ENCODE measurements at regions not wholly inside any gene's neighbourhood (a gene's known extent, or its start where the extent isn't known, plus 50 kb on each side); places are given as distances from the start of the nearest gene placed in this dataset.

GRCh38 chr16:77657016-77657415 is 65.3 kb upstream of the NUDT7 start:
- no peak for TF ChIP-seq POLR2A (IDR thresholded peaks at IDR 0.05)
- TF ChIP-seq CTCF (IDR thresholded peaks at IDR 0.05) = no peak

All from right lobe of liver (tissue), 4 donors.